HCT116 (cell line): ENCODE measurements at regions not wholly inside any gene's neighbourhood (a gene's known extent, or its start where the extent isn't known, plus 50 kb on each side); places are given as distances from the start of the nearest gene placed in this dataset.
"Not testable (repeated sequence)": the region's sequence is repeated elsewhere in the genome, so short reads cannot be mapped to it uniquely, and the experiment has no call there.

ENCODE experiments used
- ATAC-seq: fragments of 200-7000 bp; cut with Tn5 transposase; 2 replicates; pipeline ENCODE4 v1.9.1; 2020; ENCODE audit warnings: mild to moderate bottlenecking, moderate library complexity
- BruUV-seq: library from RNA; stranded (reverse); fragments of 400-500 nt; replicated peaks from 2 replicates; lab custom pipeline; 2021; lab: Mats Ljungman, UMichigan
- CTCF ChIA-PET: fragments of 300-600 bp; sonication (Branson Sonifier 250); formaldehyde crosslinking; loops from one replicate; lab custom pipeline; 2021; ENCODE audit warnings: antibody characterized with exemption; lab: Charles Lee
- POLR2A ChIA-PET: fragments of 300-600, 350-600 bp; sonication (Branson Sonifier 250); formaldehyde crosslinking; loops from one replicate; lab custom pipeline; 2021; ENCODE audit warnings: antibody characterized with exemption; lab: Charles Lee
- RAD21 ChIA-PET, 2 experiments: fragments of 300-600 bp; sonication (Branson Sonifier 250); formaldehyde crosslinking; loops; one replicate each; lab custom pipeline; 2023; ENCODE audit warnings: low total read pairs in 2 of 2; ENCODE audit not compliant: uncharacterized antibody in 2 of 2, unreplicated experiment in 2 of 2, low non-redundant PET in 1 of 2; lab: Charles Lee
- DNase-seq: peaks from one replicate; pipeline ENCODE4 v3.0.0-alpha.2; 2010; ENCODE audit warnings: low read depth, low spot score
- H2AFZ ChIP-seq: fragments of 200-600 bp; shearing (Covaris generic), sonication (generic); 2 replicates; pipeline ENCODE4 v1.6.1; 2017; ENCODE audit warnings: low read depth, mixed run types, mixed read lengths, antibody characterized with exemption, low read length; ENCODE audit not compliant: poor library complexity, severe bottlenecking
- H3K27ac ChIP-seq: 2 replicates; pipeline ENCODE4 v1.5.1; 2012; ENCODE audit warnings: low read depth, low read length
- H3K27me3 ChIP-seq: fragments of 200-600 bp; sonication (generic); 2 replicates; pipeline ENCODE4 v1.6.1; 2016; ENCODE audit warnings: mixed run types, low read length, mixed read lengths; ENCODE audit not compliant: insufficient read depth
- H3K36me3 ChIP-seq, 2 experiments: fragments of 200-500 bp in 1 of 2; fragments of 200-600 bp in 1 of 2; sonication (Bioruptor generic) in 1 of 2; sonication (generic) in 1 of 2; 2 replicates each; pipeline versions ENCODE4 v1.5.1 to v1.6.1; 2014 to 2016; ENCODE audit warnings: low read length in 2 of 2, inconsistent platforms in 1 of 2, mixed read lengths in 1 of 2, mixed run types in 1 of 2; ENCODE audit not compliant: insufficient read depth in 2 of 2, control insufficient read depth in 1 of 2
- H3K4me1 ChIP-seq, 2 experiments: fragments of 200-600 bp in 1 of 2; sonication (generic) in 1 of 2; 2 replicates each; pipeline versions ENCODE4 v1.5.1 to v1.6.1; 2012 to 2017; ENCODE audit warnings: low read length in 2 of 2, inconsistent platforms in 1 of 2, mild to moderate bottlenecking in 1 of 2, mixed read lengths in 1 of 2, mixed run types in 1 of 2, moderate library complexity in 1 of 2; ENCODE audit not compliant: insufficient read depth in 2 of 2, control insufficient read depth in 1 of 2
- H3K4me2 ChIP-seq: fragments of 200-600 bp; sonication (generic); 2 replicates; pipeline ENCODE4 v1.6.1; 2017; ENCODE audit warnings: mixed run types, low read length, mixed read lengths
- H3K4me3 ChIP-seq, 2 experiments: fragments of 200-600 bp in 1 of 2; sonication (generic) in 1 of 2; replicated peaks in 1 of 2; 2 replicates each; pipeline ENCODE4 v1.5.1; 2011 to 2016; ENCODE audit warnings: low read length in 2 of 2, control low read depth in 1 of 2, low read depth in 1 of 2, mild to moderate bottlenecking in 1 of 2, mixed read lengths in 1 of 2, mixed run types in 1 of 2
- H3K79me2 ChIP-seq: fragments of 200-600 bp; sonication (generic); 2 replicates; pipeline ENCODE4 v1.6.1; 2017; ENCODE audit warnings: mild to moderate bottlenecking, mixed run types, low read length, moderate library complexity, mixed read lengths; ENCODE audit not compliant: insufficient read depth
- H3K9ac ChIP-seq: fragments of 200-600 bp; sonication (generic); 2 replicates; pipeline ENCODE4 v1.6.1; 2016; ENCODE audit warnings: low read length, mixed read lengths
- H3K9me2 ChIP-seq: fragments of 200-600 bp; sonication (generic), shearing (Covaris generic); 2 replicates; pipeline ENCODE4 v1.6.1; 2017; ENCODE audit warnings: mixed run types, mild to moderate bottlenecking, moderate library complexity; ENCODE audit not compliant: insufficient read depth
- H3K9me3 ChIP-seq, 2 experiments: fragments of 200-500 bp in 1 of 2; fragments of 200-600 bp in 1 of 2; sonication (Bioruptor generic) in 1 of 2; sonication (generic) in 1 of 2; 2 replicates each; pipeline ENCODE4 v1.6.1; 2014 to 2017; ENCODE audit warnings: low read length in 2 of 2, mixed read lengths in 2 of 2, inconsistent platforms in 1 of 2, low read depth in 1 of 2, mild to moderate bottlenecking in 1 of 2, mixed run types in 1 of 2, moderate library complexity in 1 of 2; ENCODE audit not compliant: control insufficient read depth in 1 of 2, insufficient read depth in 1 of 2
- H4K20me1 ChIP-seq: fragments of 200-600 bp; sonication (generic), shearing (Covaris generic); 2 replicates; pipeline ENCODE4 v1.6.1; 2017; ENCODE audit warnings: mixed run types, mild to moderate bottlenecking, moderate library complexity; ENCODE audit not compliant: insufficient read depth
- intact Hi-C: fragments of 100-400 bp; cut with micrococcal nuclease; formaldehyde crosslinking; loops from 2 replicates; pipeline ENCODE4 v1.10.0; 2022

DNA sequence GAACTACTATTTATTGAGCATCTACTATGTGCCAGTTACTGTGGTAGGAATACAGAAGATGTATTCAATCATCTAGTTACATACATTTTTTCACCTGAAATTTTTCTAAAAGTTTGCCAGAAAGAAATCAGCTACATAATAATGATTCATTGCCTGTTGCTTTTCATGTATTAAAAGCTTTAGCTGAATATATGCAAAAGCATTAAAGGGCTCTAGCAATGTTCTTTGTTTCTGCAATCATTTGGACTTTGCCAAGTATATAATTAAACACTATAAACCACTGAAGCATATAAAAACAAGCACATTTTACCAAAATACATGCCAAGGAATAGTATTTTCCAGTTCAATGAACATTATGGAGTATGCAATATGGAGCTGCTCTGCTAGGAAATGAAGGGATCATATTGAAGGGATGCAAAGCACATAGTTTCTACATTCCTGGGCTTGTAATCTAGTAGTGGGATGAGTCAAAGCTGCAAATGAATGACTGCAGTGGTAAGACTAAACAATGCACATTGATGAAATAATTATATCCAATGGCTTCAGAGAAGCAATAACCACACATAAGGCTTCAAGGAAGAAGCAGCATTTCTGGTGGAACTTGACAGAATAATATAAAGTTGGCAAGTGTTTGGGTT is 87.7 kb downstream of the FOXD4L6 start:
- H3K27me3 ChIP-seq, DNase-seq, H3K9me2 ChIP-seq, H3K4me1 ChIP-seq, H3K27ac ChIP-seq, intact Hi-C loops, H3K9me3 ChIP-seq, ATAC-seq, BruUV-seq, POLR2A ChIA-PET, RAD21 ChIA-PET, H3K4me3 ChIP-seq, CTCF ChIA-PET, H3K9ac ChIP-seq, H3K36me3 ChIP-seq, H4K20me1 ChIP-seq, H3K79me2 ChIP-seq, H3K4me2 ChIP-seq, H2AFZ ChIP-seq: not testable (repeated sequence)

DNA sequence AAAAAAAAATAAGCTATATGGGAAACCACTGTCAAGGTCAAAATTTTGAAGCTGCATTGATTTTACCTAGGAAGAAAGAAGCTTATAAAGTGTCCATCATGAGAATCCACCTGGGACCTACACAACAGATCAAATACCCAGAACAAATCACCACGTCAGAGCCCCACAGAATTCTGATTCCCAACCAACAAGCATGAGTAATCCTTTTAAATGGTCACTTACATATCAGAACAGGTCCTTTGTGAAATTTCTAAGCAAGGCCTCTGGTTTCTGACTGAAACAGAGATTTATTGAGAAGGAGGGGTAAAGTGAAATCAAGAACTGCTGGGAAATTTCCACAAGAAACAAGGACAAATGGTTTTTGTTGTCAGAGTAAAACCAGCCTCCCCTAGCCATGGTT is 93.2 kb downstream of the FOXD4L6 start:
- POLR2A ChIA-PET, H3K4me2 ChIP-seq, H4K20me1 ChIP-seq, ATAC-seq, H3K9ac ChIP-seq, H3K4me3 ChIP-seq, H2AFZ ChIP-seq, H3K36me3 ChIP-seq, RAD21 ChIA-PET, H3K9me3 ChIP-seq, H3K27ac ChIP-seq, BruUV-seq, DNase-seq, H3K4me1 ChIP-seq, H3K27me3 ChIP-seq, H3K79me2 ChIP-seq, CTCF ChIA-PET, intact Hi-C loops, H3K9me2 ChIP-seq: not testable (repeated sequence)

DNA sequence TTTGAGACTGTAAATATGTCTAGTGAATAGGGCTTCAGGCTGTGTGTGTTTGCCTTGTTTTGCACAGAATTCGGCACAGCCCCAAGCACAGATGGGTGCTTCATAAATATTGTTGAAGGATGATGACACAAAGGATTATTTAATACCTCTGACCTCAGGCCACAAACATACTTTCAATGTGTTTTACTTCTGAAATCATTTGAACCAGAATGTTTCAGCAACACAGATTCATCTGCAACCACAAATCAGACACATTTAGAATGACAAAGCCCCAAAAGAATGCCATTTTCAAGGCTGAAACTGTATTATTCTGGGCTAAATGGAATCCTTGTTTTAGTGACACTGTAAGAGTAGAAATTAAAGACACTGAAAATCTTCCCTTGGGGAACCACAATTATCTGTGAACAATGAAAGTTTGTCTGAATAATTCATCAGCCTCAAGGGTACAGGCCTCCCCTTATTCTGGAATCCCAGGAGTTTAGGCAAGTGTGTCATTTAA is 93.7 kb downstream of the FOXD4L6 start:
- H3K4me3 ChIP-seq, BruUV-seq, ATAC-seq, H3K4me2 ChIP-seq, H3K36me3 ChIP-seq, POLR2A ChIA-PET, H3K9me2 ChIP-seq, H3K79me2 ChIP-seq, H4K20me1 ChIP-seq, H3K9me3 ChIP-seq, H3K4me1 ChIP-seq, H3K9ac ChIP-seq, intact Hi-C loops, RAD21 ChIA-PET, H3K27me3 ChIP-seq, H2AFZ ChIP-seq, DNase-seq, CTCF ChIA-PET, H3K27ac ChIP-seq: not testable (repeated sequence)

DNA sequence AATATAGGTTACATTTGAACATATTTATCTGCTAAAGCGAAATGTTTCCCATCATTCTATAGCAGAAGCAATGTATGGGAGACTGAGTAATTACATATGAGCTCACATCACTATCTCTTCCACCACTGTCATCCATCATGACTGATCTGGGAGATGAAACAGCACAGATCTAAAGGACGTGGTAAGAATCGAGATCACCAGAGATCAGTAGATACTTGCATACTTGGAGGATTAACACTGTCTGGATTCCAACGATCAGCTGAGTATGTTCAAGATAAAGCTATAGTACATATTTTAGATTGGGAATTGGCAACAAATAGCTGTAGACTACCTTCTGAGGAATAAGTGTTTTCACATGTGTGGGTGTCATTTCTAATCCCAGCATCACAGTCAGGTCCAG is 94.6 kb downstream of the FOXD4L6 start:
- H3K79me2 ChIP-seq, H3K4me1 ChIP-seq, H3K4me3 ChIP-seq, H3K9me2 ChIP-seq, intact Hi-C loops, H2AFZ ChIP-seq, H3K4me2 ChIP-seq, CTCF ChIA-PET, H3K36me3 ChIP-seq, H3K9ac ChIP-seq, H3K27me3 ChIP-seq, H3K27ac ChIP-seq, ATAC-seq, RAD21 ChIA-PET, BruUV-seq, POLR2A ChIA-PET, DNase-seq, H3K9me3 ChIP-seq, H4K20me1 ChIP-seq: not testable (repeated sequence)
